PC-3 (cell line): ENCODE measurements at regions not wholly inside any gene's neighbourhood (a gene's known extent, or its start where the extent isn't known, plus 50 kb on each side); places are given as distances from the start of the nearest gene placed in this dataset.
"Not testable (repeated sequence)": the region's sequence is repeated elsewhere in the genome, so short reads cannot be mapped to it uniquely, and the experiment has no call there.

Experiments used
- ATAC-seq: fragments of 200-7000 bp; cut with Tn5 transposase; 2 replicates; pipeline ENCODE4 v1.9.1; 2020; ENCODE audit warnings: mild to moderate bottlenecking, moderate library complexity
- BruUV-seq: library from RNA; stranded (reverse); fragments of 400-500 nt; replicated peaks from 2 replicates; lab custom pipeline; 2021; lab: Mats Ljungman, UMichigan
- CTCF ChIA-PET: fragments of 300-600 bp; sonication (Branson Sonifier 250); formaldehyde crosslinking; loops from one replicate; lab custom pipeline; 2022; ENCODE audit warnings: antibody characterized with exemption; lab: Charles Lee
- POLR2A ChIA-PET: fragments of 300-600 bp; sonication (Branson Sonifier 250); formaldehyde crosslinking; loops from one replicate; lab custom pipeline; 2022; ENCODE audit warnings: antibody characterized with exemption; ENCODE audit not compliant: unreplicated experiment; lab: Charles Lee
- DNase-seq: peaks from one replicate; pipeline ENCODE4 v3.0.0-alpha.2; 2015
- H2AFZ ChIP-seq: fragments of 300-600 bp; sonication (generic); 2 replicates; pipeline ENCODE4 v1.6.0; 2016; ENCODE audit warnings: antibody characterized with exemption, low read length
- H3F3A ChIP-seq: fragments of 300-600 bp; sonication (generic); one replicate; pipeline ENCODE4 v1.6.0; 2017; ENCODE audit warnings: antibody characterized with exemption, low read length, control low read depth, mild to moderate bottlenecking; ENCODE audit not compliant: unreplicated experiment
- H3K27ac ChIP-seq: fragments of 300-600 bp; sonication (generic); 2 replicates; pipeline ENCODE4 v1.5.1; 2016; ENCODE audit warnings: mild to moderate bottlenecking, low read length
- H3K27me3 ChIP-seq: fragments of 300-600 bp; sonication (generic); 2 replicates; pipeline ENCODE4 v1.6.1; 2016; ENCODE audit warnings: low read length, mixed read lengths
- H3K36me3 ChIP-seq: fragments of 300-600 bp; sonication (generic); 2 replicates; pipeline ENCODE4 v1.6.1; 2016; ENCODE audit warnings: low read depth, mixed run types, low read length, mixed read lengths
- H3K4me1 ChIP-seq: fragments of 300-600 bp; sonication (generic); 2 replicates; pipeline ENCODE4 v1.5.1; 2016; ENCODE audit warnings: low read length; ENCODE audit not compliant: insufficient read depth
- H3K4me2 ChIP-seq: fragments of 300-600 bp; sonication (generic); 2 replicates; pipeline ENCODE4 v1.6.0; 2016; ENCODE audit warnings: low read length
- H3K4me3 ChIP-seq: fragments of 300-600 bp; sonication (generic); 2 replicates; pipeline ENCODE4 v1.5.1; 2016; ENCODE audit warnings: mild to moderate bottlenecking, low read length, mixed read lengths
- H3K79me2 ChIP-seq: fragments of 300-600 bp; sonication (generic); 2 replicates; pipeline ENCODE4 v1.6.1; 2017; ENCODE audit warnings: low read length, mixed read lengths
- H3K9ac ChIP-seq: fragments of 300-600 bp; sonication (generic); 2 replicates; pipeline ENCODE4 v1.6.0; 2016; ENCODE audit warnings: mild to moderate bottlenecking, low read length
- H3K9me2 ChIP-seq: fragments of 300-600 bp; sonication (generic); replicated peaks from 2 replicates; pipeline ENCODE4 v1.6.1; 2016; ENCODE audit warnings: mixed run types, low read length, mixed read lengths
- H3K9me3 ChIP-seq: fragments of 300-600 bp; sonication (generic); 2 replicates; pipeline ENCODE4 v1.6.1; 2016; ENCODE audit warnings: low read length, mixed read lengths
- H4K20me1 ChIP-seq: fragments of 300-600 bp; sonication (generic); 2 replicates; pipeline ENCODE4 v1.6.1; 2016; ENCODE audit warnings: low read length, mixed read lengths
- intact Hi-C: fragments of 100-400 bp; cut with micrococcal nuclease; formaldehyde crosslinking; loops from 2 replicates; pipeline ENCODE4 v1.9.0; 2023

- H3K9me3 ChIP-seq, CTCF ChIA-PET, H3K4me2 ChIP-seq, H3K79me2 ChIP-seq, POLR2A ChIA-PET, H3K9ac ChIP-seq, H3F3A ChIP-seq, H3K4me3 ChIP-seq, H3K9me2 ChIP-seq, H3K27me3 ChIP-seq, intact Hi-C loops, H3K27ac ChIP-seq, BruUV-seq, H2AFZ ChIP-seq, DNase-seq, H4K20me1 ChIP-seq, ATAC-seq: not testable (repeated sequence)
- Histone ChIP-seq H3K4me1 (peaks cover 16% of the 10 kb centered on the region), H3K36me3 (peaks cover 12% of the 10 kb centered on the region; the same call in 1 of the 2 replicates)
These were observed 161.4 kb downstream of the CCDC74A start for GRCh38 chr2:131689066-131689465.

DNA sequence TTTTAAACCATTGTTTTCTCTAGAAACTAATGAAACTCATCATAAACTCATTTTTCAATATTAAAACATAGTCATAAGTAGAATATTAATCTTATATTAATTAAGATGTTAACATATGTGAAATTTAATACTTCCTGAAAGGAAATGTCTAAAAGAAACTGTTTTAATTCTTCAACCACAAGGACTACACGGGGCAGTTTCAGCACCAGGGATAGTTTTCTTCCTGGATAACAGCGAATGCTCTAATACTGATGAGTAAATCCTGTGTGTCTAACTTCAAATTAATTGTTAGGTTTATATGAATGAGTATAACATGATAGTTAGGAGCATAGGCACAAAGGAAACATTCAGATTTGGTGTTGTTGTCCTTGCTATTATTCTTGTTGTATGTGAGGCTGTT is 183.6 kb downstream of the CCDC74A start:
- H3K9me3 ChIP-seq, H3K4me1 ChIP-seq, H3K4me3 ChIP-seq, H4K20me1 ChIP-seq, DNase-seq, intact Hi-C loops, H3K27ac ChIP-seq, H3K9ac ChIP-seq, H3K4me2 ChIP-seq, H3K36me3 ChIP-seq, H3K27me3 ChIP-seq, H3K9me2 ChIP-seq, H2AFZ ChIP-seq, ATAC-seq, POLR2A ChIA-PET, H3F3A ChIP-seq, BruUV-seq, H3K79me2 ChIP-seq, CTCF ChIA-PET: not testable (repeated sequence)

GRCh38 chr2:131717907-131718306 is 190.2 kb downstream of the CCDC74A start:
- H3K36me3 ChIP-seq, H3K79me2 ChIP-seq, H3K4me1 ChIP-seq, H2AFZ ChIP-seq, BruUV-seq, DNase-seq, H3F3A ChIP-seq, H3K9me3 ChIP-seq, intact Hi-C loops, H3K4me2 ChIP-seq, H3K9me2 ChIP-seq, H3K27me3 ChIP-seq, H4K20me1 ChIP-seq, POLR2A ChIA-PET, ATAC-seq, CTCF ChIA-PET, H3K9ac ChIP-seq, H3K4me3 ChIP-seq, H3K27ac ChIP-seq: not testable (repeated sequence)

DNA sequence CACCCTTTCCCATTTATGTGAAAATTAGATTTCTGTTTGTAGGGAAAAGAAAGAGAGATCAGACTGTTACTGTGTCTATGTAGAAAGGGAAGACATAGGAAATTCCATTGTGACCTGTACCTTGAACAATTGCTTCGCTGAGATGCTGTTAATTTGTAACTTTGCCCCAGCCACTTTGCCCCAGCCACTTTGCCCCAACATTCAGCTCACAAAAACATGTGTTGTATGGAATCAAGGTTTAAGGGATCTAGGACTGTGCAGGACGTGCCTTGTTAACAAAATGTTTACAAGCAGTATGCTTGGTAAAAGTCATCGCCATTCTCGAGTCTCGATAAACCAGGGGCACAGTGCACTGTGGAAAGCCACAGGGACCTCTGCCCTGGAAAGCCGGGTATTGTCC is 193.5 kb downstream of the CCDC74A start:
- H3K36me3 ChIP-seq, H3K27ac ChIP-seq, ATAC-seq, H3K79me2 ChIP-seq, H3K4me1 ChIP-seq, POLR2A ChIA-PET, H4K20me1 ChIP-seq, H3K4me3 ChIP-seq, CTCF ChIA-PET, H3K4me2 ChIP-seq, H2AFZ ChIP-seq, DNase-seq, H3K9me2 ChIP-seq, H3K9me3 ChIP-seq, BruUV-seq, H3K9ac ChIP-seq, H3K27me3 ChIP-seq, intact Hi-C loops, H3F3A ChIP-seq: not testable (repeated sequence)

DNA sequence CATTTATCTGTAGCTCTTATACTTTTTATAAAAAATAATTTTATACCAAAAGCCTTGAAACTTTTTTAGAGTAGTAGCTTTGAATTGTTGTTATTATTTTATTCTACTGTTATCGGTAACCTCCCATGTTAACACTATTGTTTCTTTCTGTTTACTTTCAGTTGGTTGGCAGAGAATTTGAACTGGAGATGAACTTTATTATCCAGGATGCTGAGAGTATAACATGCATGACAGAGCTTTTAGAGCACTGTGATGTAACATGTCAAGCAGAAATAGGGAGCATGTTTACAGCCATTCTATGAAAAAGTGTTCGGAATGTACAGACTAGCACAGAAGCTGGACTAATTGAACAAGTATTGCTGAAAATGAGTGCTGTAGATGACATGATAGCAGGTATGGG is 194.6 kb downstream of the CCDC74A start:
- intact Hi-C loops, H3K9me3 ChIP-seq, H4K20me1 ChIP-seq: not testable (repeated sequence)

More for the DNA sequence above, 194.6 kb downstream of the CCDC74A start:
- CTCF ChIA-PET, H3K27me3 ChIP-seq, H2AFZ ChIP-seq, H3K9ac ChIP-seq, BruUV-seq, H3K4me2 ChIP-seq, ATAC-seq, H3K27ac ChIP-seq, H3K36me3 ChIP-seq, H3K4me3 ChIP-seq, H3F3A ChIP-seq, H3K9me2 ChIP-seq, POLR2A ChIA-PET, DNase-seq, H3K79me2 ChIP-seq, H3K4me1 ChIP-seq: not testable (repeated sequence)
